ENCODE measurements at regions not wholly inside any gene's neighbourhood (a gene's known extent, or its start where the extent isn't known, plus 50 kb on each side); places are given as distances from the start of the nearest gene placed in this dataset.
"Not testable (repeated sequence)": the region's sequence is repeated elsewhere in the genome, so short reads cannot be mapped to it uniquely, and the experiment has no call there.

GRCh38 chr15:62656071-62656470 is 386.5 kb upstream of the TPM1 start:
- TF ChIP-seq EZH2phosphoT487 (IDR thresholded peaks at IDR 0.05; ENCODE audit: low read depth) = no peak

GRCh38 chr15:62657501-62657900 is 385.0 kb upstream of the TPM1 start:
- not testable (repeated sequence) for H3K27ac ChIP-seq (ENCODE audit: low read length); H3K4me3 ChIP-seq (ENCODE audit: low read length); H2AFZ ChIP-seq (ENCODE audit: low read depth, low read length); H3K79me2 ChIP-seq (ENCODE audit: low read length); H3K27me3 ChIP-seq (ENCODE audit: low read depth, low read length); H3K9ac ChIP-seq (ENCODE audit: low read length); H3K36me3 ChIP-seq (replicated peaks; ENCODE audit: low read depth, low read length); H3K9me3 ChIP-seq (ENCODE audit: insufficient read depth, low read length); H4K20me1 ChIP-seq (ENCODE audit: insufficient read depth, low read length)
- H3K4me2 ChIP-seq (ENCODE audit: low read length) = peak overlapping the region; percentile 75
- H3K4me1 ChIP-seq (ENCODE audit: low read length) = peaks cover 33% of the 10 kb centered on the region

More at GRCh38 chr15:62656071-62656470, 386.5 kb upstream of the TPM1 start:
- Histone ChIP-seq H2AFZ (ENCODE audit: low read depth, low read length) (no peak overlapping the region), H3K79me2 (ENCODE audit: low read length) (no peaks in the 10 kb centered on the region), H3K9ac (ENCODE audit: low read length) (no peak overlapping the region), H3K27ac (ENCODE audit: low read length) (no peak overlapping the region), H3K4me2 (ENCODE audit: low read length) (no peak overlapping the region), H4K20me1 (ENCODE audit: insufficient read depth, low read length) (no peaks in the 10 kb centered on the region), H3K4me1 (ENCODE audit: low read length) (peaks cover 42% of the 10 kb centered on the region), H3K36me3 (replicated peaks; ENCODE audit: low read depth, low read length) (no peaks in the 10 kb centered on the region), H3K27me3 (ENCODE audit: low read depth, low read length) (no peaks in the 10 kb centered on the region), H3K9me3 (ENCODE audit: insufficient read depth, low read length) (no peaks in the 10 kb centered on the region; the same call in 1 of the 2 replicates), H3K4me3 (ENCODE audit: low read length) (no peak overlapping the region)

GRCh38 chr15:62658498-62658897 is 384.0 kb upstream of the TPM1 start:
- no peak overlapping the region for H3K27ac ChIP-seq (ENCODE audit: low read length)
- H3K9ac ChIP-seq (ENCODE audit: low read length) = 0 out of 2 replicates have a peak overlapping the region, but pooled peaks have one; percentile 4
- TF ChIP-seq CTCF (IDR thresholded peaks at IDR 0.05; ENCODE audit: low read depth, low read length) (no peak), EZH2phosphoT487 (IDR thresholded peaks at IDR 0.05; ENCODE audit: low read depth) (no peak)
- no peaks in the 10 kb centered on the region; the same call in 1 of the 2 replicates for H3K9me3 ChIP-seq (ENCODE audit: insufficient read depth, low read length)
- no peaks in the 10 kb centered on the region for H3K27me3 ChIP-seq (ENCODE audit: low read depth, low read length)
- no peak overlapping the region for H2AFZ ChIP-seq (ENCODE audit: low read depth, low read length)
- peak overlapping the region; percentile 64 for H3K4me3 ChIP-seq (ENCODE audit: low read length)
- H3K79me2 ChIP-seq (ENCODE audit: low read length) = no peaks in the 10 kb centered on the region
- H3K4me2 ChIP-seq (ENCODE audit: low read length) = peak overlapping the region; percentile 75
- H3K36me3 ChIP-seq (replicated peaks; ENCODE audit: low read depth, low read length) = no peaks in the 10 kb centered on the region
- peaks cover 24% of the 10 kb centered on the region for H3K4me1 ChIP-seq (ENCODE audit: low read length)
- no peaks in the 10 kb centered on the region for H4K20me1 ChIP-seq (ENCODE audit: insufficient read depth, low read length)

GRCh38 chr15:62663547-62663946 is 379.0 kb upstream of the TPM1 start:
- Histone ChIP-seq H3K36me3 (replicated peaks; ENCODE audit: low read depth, low read length) (no peaks in the 10 kb centered on the region), H3K9me3 (ENCODE audit: insufficient read depth, low read length) (no peaks in the 10 kb centered on the region), H3K79me2 (ENCODE audit: low read length) (no peaks in the 10 kb centered on the region), H2AFZ (ENCODE audit: low read depth, low read length) (no peak overlapping the region), H3K9ac (ENCODE audit: low read length) (no peak overlapping the region), H3K27me3 (ENCODE audit: low read depth, low read length) (no peaks in the 10 kb centered on the region), H3K4me1 (ENCODE audit: low read length) (peaks cover 5% of the 10 kb centered on the region), H3K4me2 (ENCODE audit: low read length) (no peak overlapping the region), H4K20me1 (ENCODE audit: insufficient read depth, low read length) (no peaks in the 10 kb centered on the region), H3K27ac (ENCODE audit: low read length) (no peak overlapping the region), H3K4me3 (ENCODE audit: low read length) (no peak overlapping the region)
- TF ChIP-seq CTCF (IDR thresholded peaks at IDR 0.05; ENCODE audit: low read depth, low read length) = no peak

GRCh38 chr15:62665449-62665848 is 377.1 kb upstream of the TPM1 start:
- TF ChIP-seq CTCF (IDR thresholded peaks at IDR 0.05; ENCODE audit: low read depth, low read length) = no peak
- TF ChIP-seq EZH2phosphoT487 (IDR thresholded peaks at IDR 0.05; ENCODE audit: low read depth) = no peak
- no peak overlapping the region for H3K4me3 ChIP-seq (ENCODE audit: low read length)
- H3K4me1 ChIP-seq (ENCODE audit: low read length) = no peaks in the 10 kb centered on the region
- H3K27me3 ChIP-seq (ENCODE audit: low read depth, low read length) = no peaks in the 10 kb centered on the region
- no peaks in the 10 kb centered on the region for H4K20me1 ChIP-seq (ENCODE audit: insufficient read depth, low read length)
- no peak overlapping the region for H2AFZ ChIP-seq (ENCODE audit: low read depth, low read length)
- no peak overlapping the region for H3K9ac ChIP-seq (ENCODE audit: low read length)
- H3K27ac ChIP-seq (ENCODE audit: low read length) = no peak overlapping the region
- H3K4me2 ChIP-seq (ENCODE audit: low read length) = no peak overlapping the region
- no peaks in the 10 kb centered on the region for H3K79me2 ChIP-seq (ENCODE audit: low read length)
- no peaks in the 10 kb centered on the region for H3K9me3 ChIP-seq (ENCODE audit: insufficient read depth, low read length)
- H3K36me3 ChIP-seq (replicated peaks; ENCODE audit: low read depth, low read length) = no peaks in the 10 kb centered on the region

All from OCI-LY3 (cell line).